WTC11 (cell line): ENCODE measurements at regions not wholly inside any gene's neighbourhood (a gene's known extent, or its start where the extent isn't known, plus 50 kb on each side); places are given as distances from the start of the nearest gene placed in this dataset.

Source experiments
- AFF4 ChIP-seq: sonication (generic); formaldehyde crosslinking; IDR thresholded peaks from 2 replicates; pipeline ENCODE4 v1.8.1; 2023; ENCODE audit warnings: mild to moderate bottlenecking, missing genetic modification reagents, borderline replicate concordance
- CREB1 ChIP-seq: sonication (generic); formaldehyde crosslinking; IDR thresholded peaks from 2 replicates; pipeline ENCODE4 v1.8.0; 2023; ENCODE audit warnings: mild to moderate bottlenecking, missing genetic modification reagents
- CTCF ChIP-seq: fragments of 200-600 bp; IDR thresholded peaks from 2 replicates; pipeline ENCODE4 v1.8.0; 2022; ENCODE audit warnings: antibody characterized with exemption
- EMX1 ChIP-seq: fragments of 250-450 bp; sonication (Bioruptor Pico); IDR thresholded peaks from 2 replicates; pipeline ENCODE4 v1.8.0; 2021; ENCODE audit warnings: mild to moderate bottlenecking
- ETV6 ChIP-seq: sonication (generic); formaldehyde crosslinking; IDR thresholded peaks from 2 replicates; pipeline ENCODE4 v1.8.1; 2022; ENCODE audit warnings: mild to moderate bottlenecking, missing genetic modification reagents
- GABPB1 ChIP-seq: sonication (generic); formaldehyde crosslinking; IDR thresholded peaks from 2 replicates; pipeline ENCODE4 v1.8.1; 2023; ENCODE audit warnings: mild to moderate bottlenecking, missing genetic modification reagents
- NFYB ChIP-seq: sonication (generic); formaldehyde crosslinking; conservative IDR thresholded peaks from 2 replicates; pipeline ENCODE4 v1.8.0; 2022; ENCODE audit warnings: low read depth, missing genetic modification reagents
- NR1H2 ChIP-seq: sonication (generic); formaldehyde crosslinking; IDR thresholded peaks from 2 replicates; pipeline ENCODE4 v1.9.0; 2021; ENCODE audit warnings: mild to moderate bottlenecking, moderate library complexity, missing genetic modification reagents
- TEAD1 ChIP-seq: sonication (generic); formaldehyde crosslinking; IDR thresholded peaks from 2 replicates; pipeline ENCODE4 v1.8.0; 2022; ENCODE audit warnings: mild to moderate bottlenecking, missing genetic modification reagents
- TP53 ChIP-seq: sonication (generic); formaldehyde crosslinking; IDR thresholded peaks from 2 replicates; pipeline ENCODE4 v1.8.1; 2023; ENCODE audit warnings: mild to moderate bottlenecking, missing genetic modification reagents
- TF ChIP-seq, protein P1 (sequence below): fragments of 250-450 bp; sonication (Bioruptor Pico); IDR thresholded peaks from 2 replicates; pipeline ENCODE4 v2.1.2; 2022; ENCODE audit warnings: mild to moderate bottlenecking, moderate library complexity
- TF ChIP-seq, protein P2 (sequence below): sonication (generic); formaldehyde crosslinking; IDR thresholded peaks from 2 replicates; pipeline ENCODE4 v1.8.0; 2023; ENCODE audit warnings: mild to moderate bottlenecking, missing genetic modification reagents
- TF ChIP-seq, protein P3 (sequence below): sonication (generic); formaldehyde crosslinking; IDR thresholded peaks from 2 replicates; pipeline ENCODE4 v1.8.0; 2022; ENCODE audit warnings: mild to moderate bottlenecking, missing genetic modification reagents

- TF ChIP-seq TP53 (CRISPR knock-in tag) (no peak), CREB1 (CRISPR knock-in tag) (no peak), CTCF (no peak), ETV6 (CRISPR knock-in tag) (no peak), EMX1 (CRISPR knock-in tag) (no peak), TEAD1 (CRISPR knock-in tag) (no peak), NFYB (CRISPR knock-in tag) (no peak), AFF4 (CRISPR knock-in tag) (no peak), NR1H2 (no peak), GABPB1 (CRISPR knock-in tag) (no peak)
- TF ChIP-seq, protein P1, sequence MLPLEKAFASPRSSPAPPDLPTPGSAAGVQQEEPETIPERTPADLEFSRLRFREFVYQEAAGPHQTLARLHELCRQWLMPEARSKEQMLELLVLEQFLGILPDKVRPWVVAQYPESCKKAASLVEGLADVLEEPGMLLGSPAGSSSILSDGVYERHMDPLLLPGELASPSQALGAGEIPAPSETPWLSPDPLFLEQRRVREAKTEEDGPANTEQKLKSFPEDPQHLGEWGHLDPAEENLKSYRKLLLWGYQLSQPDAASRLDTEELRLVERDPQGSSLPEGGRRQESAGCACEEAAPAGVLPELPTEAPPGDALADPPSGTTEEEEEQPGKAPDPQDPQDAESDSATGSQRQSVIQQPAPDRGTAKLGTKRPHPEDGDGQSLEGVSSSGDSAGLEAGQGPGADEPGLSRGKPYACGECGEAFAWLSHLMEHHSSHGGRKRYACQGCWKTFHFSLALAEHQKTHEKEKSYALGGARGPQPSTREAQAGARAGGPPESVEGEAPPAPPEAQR (CRISPR knock-in tag): no peak
- TF ChIP-seq, protein P2, sequence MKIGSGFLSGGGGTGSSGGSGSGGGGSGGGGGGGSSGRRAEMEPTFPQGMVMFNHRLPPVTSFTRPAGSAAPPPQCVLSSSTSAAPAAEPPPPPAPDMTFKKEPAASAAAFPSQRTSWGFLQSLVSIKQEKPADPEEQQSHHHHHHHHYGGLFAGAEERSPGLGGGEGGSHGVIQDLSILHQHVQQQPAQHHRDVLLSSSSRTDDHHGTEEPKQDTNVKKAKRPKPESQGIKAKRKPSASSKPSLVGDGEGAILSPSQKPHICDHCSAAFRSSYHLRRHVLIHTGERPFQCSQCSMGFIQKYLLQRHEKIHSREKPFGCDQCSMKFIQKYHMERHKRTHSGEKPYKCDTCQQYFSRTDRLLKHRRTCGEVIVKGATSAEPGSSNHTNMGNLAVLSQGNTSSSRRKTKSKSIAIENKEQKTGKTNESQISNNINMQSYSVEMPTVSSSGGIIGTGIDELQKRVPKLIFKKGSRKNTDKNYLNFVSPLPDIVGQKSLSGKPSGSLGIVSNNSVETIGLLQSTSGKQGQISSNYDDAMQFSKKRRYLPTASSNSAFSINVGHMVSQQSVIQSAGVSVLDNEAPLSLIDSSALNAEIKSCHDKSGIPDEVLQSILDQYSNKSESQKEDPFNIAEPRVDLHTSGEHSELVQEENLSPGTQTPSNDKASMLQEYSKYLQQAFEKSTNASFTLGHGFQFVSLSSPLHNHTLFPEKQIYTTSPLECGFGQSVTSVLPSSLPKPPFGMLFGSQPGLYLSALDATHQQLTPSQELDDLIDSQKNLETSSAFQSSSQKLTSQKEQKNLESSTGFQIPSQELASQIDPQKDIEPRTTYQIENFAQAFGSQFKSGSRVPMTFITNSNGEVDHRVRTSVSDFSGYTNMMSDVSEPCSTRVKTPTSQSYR: no peak
- TF ChIP-seq, protein P3, sequence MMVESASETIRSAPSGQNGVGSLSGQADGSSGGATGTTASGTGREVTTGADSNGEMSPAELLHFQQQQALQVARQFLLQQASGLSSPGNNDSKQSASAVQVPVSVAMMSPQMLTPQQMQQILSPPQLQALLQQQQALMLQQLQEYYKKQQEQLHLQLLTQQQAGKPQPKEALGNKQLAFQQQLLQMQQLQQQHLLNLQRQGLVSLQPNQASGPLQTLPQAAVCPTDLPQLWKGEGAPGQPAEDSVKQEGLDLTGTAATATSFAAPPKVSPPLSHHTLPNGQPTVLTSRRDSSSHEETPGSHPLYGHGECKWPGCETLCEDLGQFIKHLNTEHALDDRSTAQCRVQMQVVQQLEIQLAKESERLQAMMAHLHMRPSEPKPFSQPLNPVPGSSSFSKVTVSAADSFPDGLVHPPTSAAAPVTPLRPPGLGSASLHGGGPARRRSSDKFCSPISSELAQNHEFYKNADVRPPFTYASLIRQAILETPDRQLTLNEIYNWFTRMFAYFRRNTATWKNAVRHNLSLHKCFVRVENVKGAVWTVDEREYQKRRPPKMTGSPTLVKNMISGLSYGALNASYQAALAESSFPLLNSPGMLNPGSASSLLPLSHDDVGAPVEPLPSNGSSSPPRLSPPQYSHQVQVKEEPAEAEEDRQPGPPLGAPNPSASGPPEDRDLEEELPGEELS (CRISPR knock-in tag): no peak
These were observed 594.9 kb downstream of the CDH26 start for GRCh38 chr20:60553095-60553494.
